GM12878 (cell line): ENCODE measurements at regions not wholly inside any gene's neighbourhood (a gene's known extent, or its start where the extent isn't known, plus 50 kb on each side); places are given as distances from the start of the nearest gene placed in this dataset.

Experiments
- ATAC-seq: fragments of 200-7000 bp; cut with Tn5 transposase; 3 replicates; pipeline ENCODE4 v1.9.1; 2020; ENCODE audit warnings: mild to moderate bottlenecking, moderate library complexity
- BruUV-seq: library from RNA; stranded (reverse); fragments of 400-500 nt; replicated peaks from 2 replicates; lab custom pipeline; 2021; lab: Mats Ljungman, UMichigan
- CTCF ChIA-PET: fragments of 300-600 bp; sonication (Branson Sonifier 250); formaldehyde crosslinking; extraction: SDS; loops from one replicate; lab custom pipeline; 2021; ENCODE audit warnings: inconsistent platforms; lab: Yijun Ruan, JAX
- POLR2A ChIA-PET: fragments of 350-600 bp; formaldehyde crosslinking; extraction: SDS; loops from one replicate; lab custom pipeline; 2021; ENCODE audit warnings: inconsistent platforms; lab: Charles Lee
- RAD21 ChIA-PET: fragments of 300-600 bp; sonication (Branson Sonifier 250); formaldehyde crosslinking; loops from one replicate; lab custom pipeline; 2023; ENCODE audit warnings: antibody characterized with exemption; ENCODE audit not compliant: unreplicated experiment; lab: Charles Lee
- SMC1A ChIA-PET: fragments of 300-600 bp; sonication (Branson Sonifier 250); formaldehyde crosslinking; loops from one replicate; lab custom pipeline; 2023; ENCODE audit not compliant: unreplicated experiment, uncharacterized antibody; lab: Charles Lee
- DNase-seq: peaks from one replicate; pipeline ENCODE4 v3.0.0-alpha.2; 2011; ENCODE audit warnings: low read depth, low spot score
- FAIRE-seq: peaks from 3 replicates; lab custom pipeline; 2011; peaks lifted over from hg19 to GRCh38; lab: Jason Lieb, UNC
- H2AFZ ChIP-seq: 2 replicates; pipeline ENCODE4 v1.6.0; 2011; ENCODE audit warnings: low read depth, low read length, control low read depth; ENCODE audit not compliant: control insufficient read depth
- H3K27ac ChIP-seq: 2 replicates; pipeline ENCODE4 v1.5.1; 2011; ENCODE audit warnings: control low read depth; ENCODE audit not compliant: control insufficient read depth, insufficient read depth
- H3K27me3 ChIP-seq, 2 experiments: replicated peaks in 1 of 2; 2 replicates each; pipeline versions ENCODE4 v1.6.0 to v1.6.1; 2011; ENCODE audit warnings: low read length in 1 of 2; ENCODE audit not compliant: control insufficient read depth in 2 of 2, insufficient read depth in 2 of 2
- H3K36me3 ChIP-seq, 2 experiments: 2 replicates each; pipeline ENCODE4 v1.5.1; 2011; ENCODE audit warnings: low read length in 1 of 2; ENCODE audit not compliant: control insufficient read depth in 2 of 2, insufficient read depth in 2 of 2
- H3K4me1 ChIP-seq: 2 replicates; pipeline ENCODE4 v1.6.1; 2011; ENCODE audit warnings: mild to moderate bottlenecking, low read length, moderate library complexity, mixed read lengths; ENCODE audit not compliant: control insufficient read depth, insufficient read depth
- H3K4me2 ChIP-seq: 2 replicates; pipeline ENCODE4 v1.6.0; 2011; ENCODE audit warnings: control low read depth; ENCODE audit not compliant: control insufficient read depth, insufficient read depth
- H3K4me3 ChIP-seq: fragments of 200-600 bp; sonication (generic); 2 replicates; pipeline ENCODE4 v1.5.1; 2016
- H3K79me2 ChIP-seq: 2 replicates; pipeline ENCODE4 v1.6.0; 2011; ENCODE audit warnings: low read length; ENCODE audit not compliant: control insufficient read depth, insufficient read depth
- H3K9ac ChIP-seq: 2 replicates; pipeline ENCODE4 v1.8.0; 2011; ENCODE audit warnings: low read length, control low read depth, mixed read lengths; ENCODE audit not compliant: control insufficient read depth, insufficient read depth
- H3K9me3 ChIP-seq: replicated peaks from 3 replicates; pipeline ENCODE4 v1.5.1; 2011; ENCODE audit warnings: mild to moderate bottlenecking, low read length; ENCODE audit not compliant: control insufficient read depth, insufficient read depth
- H4K20me1 ChIP-seq: 2 replicates; pipeline ENCODE4 v1.6.0; 2011; ENCODE audit not compliant: control insufficient read depth, insufficient read depth
- BRCA1 ChIP-seq: IDR thresholded peaks from 2 replicates; pipeline ENCODE4 v1.6.1; 2011; ENCODE audit warnings: low read depth, low read length, improper control_type of control experiment
- CBX5 ChIP-seq: sonication (generic); IDR thresholded peaks from 2 replicates; pipeline ENCODE4 v1.6.1; 2016; ENCODE audit warnings: low read depth, moderate library complexity, mild to moderate bottlenecking, inconsistent platforms
- DPF2 ChIP-seq: fragments of 450-650 bp; IDR thresholded peaks from 2 replicates; pipeline ENCODE4 v1.6.1; 2017; ENCODE audit warnings: mild to moderate bottlenecking
- FOS ChIP-seq: IDR thresholded peaks from 3 replicates; pipeline ENCODE4 v1.6.1; 2011; ENCODE audit warnings: borderline replicate concordance; ENCODE audit not compliant: insufficient read length; ENCODE audit errors: extremely low read depth
- MTA3 ChIP-seq: IDR thresholded peaks from 2 replicates; pipeline ENCODE4 v1.6.1; 2012; ENCODE audit warnings: low read length, inconsistent platforms, borderline replicate concordance
- MXI1 ChIP-seq: fragments of 150-350 bp; IDR thresholded peaks from 2 replicates; pipeline ENCODE4 v1.6.1; 2011; ENCODE audit warnings: low read depth, mild to moderate bottlenecking, inconsistent platforms, low read length, improper control_type of control experiment
- MYC ChIP-seq: IDR thresholded peaks from 2 replicates; pipeline ENCODE4 v1.6.1; 2011; ENCODE audit warnings: mild to moderate bottlenecking, low read length, moderate library complexity, inconsistent platforms; ENCODE audit not compliant: insufficient read depth, insufficient replicate concordance, insufficient read length, severe bottlenecking
- PML ChIP-seq: IDR thresholded peaks from 2 replicates; pipeline ENCODE4 v1.6.1; 2012; ENCODE audit warnings: low read length, inconsistent platforms
- RAD51 ChIP-seq: fragments of 450-650 bp; IDR thresholded peaks from 2 replicates; pipeline ENCODE4 v1.6.1; 2016; ENCODE audit warnings: moderate library complexity, mild to moderate bottlenecking, inconsistent platforms
- RELA ChIP-seq: fragments of 450-650 bp; IDR thresholded peaks from 2 replicates; pipeline ENCODE4 v1.8.0; 2014; ENCODE audit warnings: borderline replicate concordance; ENCODE audit not compliant: partially characterized antibody
- SPI1 ChIP-seq: IDR thresholded peaks from 2 replicates; pipeline ENCODE4 v1.6.1; 2011; ENCODE audit warnings: low read depth, mild to moderate bottlenecking, low read length, moderate library complexity, borderline replicate concordance; ENCODE audit not compliant: insufficient read depth
- STAT1 ChIP-seq: fragments of 450-650 bp; conservative IDR thresholded peaks from 2 replicates; pipeline ENCODE4 v1.6.1; 2014; ENCODE audit warnings: antibody characterized with exemption, mild to moderate bottlenecking
- TAF1 ChIP-seq: IDR thresholded peaks from 2 replicates; pipeline ENCODE4 v1.6.1; 2011; ENCODE audit warnings: mild to moderate bottlenecking, low read depth, low read length, borderline replicate concordance
- TCF12 ChIP-seq: IDR thresholded peaks from 2 replicates; pipeline ENCODE4 v1.6.1; 2011; ENCODE audit warnings: low read depth, mild to moderate bottlenecking, low read length
- TCF3 ChIP-seq: IDR thresholded peaks from 2 replicates; pipeline ENCODE4 v1.6.1; 2012; ENCODE audit warnings: low read depth, mild to moderate bottlenecking, low read length, borderline replicate concordance; ENCODE audit not compliant: insufficient read depth
- ZNF622 ChIP-seq: fragments of 450-650 bp; IDR thresholded peaks from 2 replicates; pipeline ENCODE4 v1.6.1; 2017; ENCODE audit warnings: mild to moderate bottlenecking, inconsistent platforms
- WGBS: methylation state at CpG from one replicate; pipeline ENCODE4 v1.1.6; 2016; ENCODE audit warnings: low lambda C conversion rate; ENCODE audit not compliant: insufficient replicate concordance, insufficient coverage; ENCODE audit errors: missing lambda C conversion rate; 5-methylcytosine and 5-hydroxymethylcytosine counted together
- in situ Hi-C: fragments of 300-500 bp; cut with MboI; formaldehyde crosslinking; loops from 9 replicates; pipeline ENCODE4 v1.14.3; 2018; ENCODE audit warnings: mixed read lengths
- intact Hi-C: fragments of 100-400 bp; cut with micrococcal nuclease; formaldehyde crosslinking; loops from one replicate; pipeline ENCODE4 v1.14.2; 2022; ENCODE audit not compliant: unreplicated experiment
- TF ChIP-seq, protein P1 (sequence below): fragments of 450-650 bp; formaldehyde crosslinking; IDR thresholded peaks from 2 replicates; pipeline ENCODE4 v1.5.0; 2022; ENCODE audit warnings: mild to moderate bottlenecking, missing genetic modification characterization
- TF ChIP-seq, protein P2 (sequence below): fragments of 450-650 bp; IDR thresholded peaks from 2 replicates; pipeline ENCODE4 v1.6.1; 2016; ENCODE audit warnings: mild to moderate bottlenecking
- TF ChIP-seq, protein P3 (sequence below): fragments of 450-650 bp; conservative IDR thresholded peaks from 2 replicates; pipeline ENCODE4 v1.6.1; 2017; ENCODE audit warnings: mild to moderate bottlenecking, moderate library complexity

- WGBS, result 27% methylated on average over 6 of the region's 9 CpGs
- BruUV-seq, result no TSS peak
- Histone ChIP-seq H3K9me3 (no peaks in the 10 kb centered on the region), H3K27ac (no peak overlapping the region), H4K20me1 (no peaks in the 10 kb centered on the region), H3K36me3 (no peaks in the 10 kb centered on the region), H2AFZ (no peak overlapping the region), H3K4me2 (no peak overlapping the region), H3K4me1 (peaks cover 2% of the 10 kb centered on the region; the same call in 1 of the 2 replicates), H3K9ac (no peak overlapping the region), H3K4me3 (no peak overlapping the region), H3K79me2 (no peaks in the 10 kb centered on the region), H3K27me3 (no peaks in the 10 kb centered on the region)
- ChIA-PET CTCF (no interaction called here), POLR2A (no interaction called here), SMC1A (no interaction called here), RAD21 (interaction anchor here (0.7 kb wide), 1 partner anchor 20 kb away, joined by 3 read pairs; no protein-coding TSS in a partner anchor)
- ATAC-seq (no peak), DNase-seq (no peak), FAIRE-seq (no peak)
- intact Hi-C loops (no loop called here), in situ Hi-C loops (no loop called here)
- TF ChIP-seq BRCA1 (no peak), RAD51 (no peak), SPI1 (no peak), TAF1 (no peak), MXI1 (no peak), CBX5 (no peak), TCF3 (no peak), RELA (no peak), DPF2 (no peak), TCF12 (no peak), FOS (no peak), STAT1 (no peak), PML (no peak), MYC (no peak), MTA3 (no peak), ZNF622 (no peak)
- TF ChIP-seq, protein P1, sequence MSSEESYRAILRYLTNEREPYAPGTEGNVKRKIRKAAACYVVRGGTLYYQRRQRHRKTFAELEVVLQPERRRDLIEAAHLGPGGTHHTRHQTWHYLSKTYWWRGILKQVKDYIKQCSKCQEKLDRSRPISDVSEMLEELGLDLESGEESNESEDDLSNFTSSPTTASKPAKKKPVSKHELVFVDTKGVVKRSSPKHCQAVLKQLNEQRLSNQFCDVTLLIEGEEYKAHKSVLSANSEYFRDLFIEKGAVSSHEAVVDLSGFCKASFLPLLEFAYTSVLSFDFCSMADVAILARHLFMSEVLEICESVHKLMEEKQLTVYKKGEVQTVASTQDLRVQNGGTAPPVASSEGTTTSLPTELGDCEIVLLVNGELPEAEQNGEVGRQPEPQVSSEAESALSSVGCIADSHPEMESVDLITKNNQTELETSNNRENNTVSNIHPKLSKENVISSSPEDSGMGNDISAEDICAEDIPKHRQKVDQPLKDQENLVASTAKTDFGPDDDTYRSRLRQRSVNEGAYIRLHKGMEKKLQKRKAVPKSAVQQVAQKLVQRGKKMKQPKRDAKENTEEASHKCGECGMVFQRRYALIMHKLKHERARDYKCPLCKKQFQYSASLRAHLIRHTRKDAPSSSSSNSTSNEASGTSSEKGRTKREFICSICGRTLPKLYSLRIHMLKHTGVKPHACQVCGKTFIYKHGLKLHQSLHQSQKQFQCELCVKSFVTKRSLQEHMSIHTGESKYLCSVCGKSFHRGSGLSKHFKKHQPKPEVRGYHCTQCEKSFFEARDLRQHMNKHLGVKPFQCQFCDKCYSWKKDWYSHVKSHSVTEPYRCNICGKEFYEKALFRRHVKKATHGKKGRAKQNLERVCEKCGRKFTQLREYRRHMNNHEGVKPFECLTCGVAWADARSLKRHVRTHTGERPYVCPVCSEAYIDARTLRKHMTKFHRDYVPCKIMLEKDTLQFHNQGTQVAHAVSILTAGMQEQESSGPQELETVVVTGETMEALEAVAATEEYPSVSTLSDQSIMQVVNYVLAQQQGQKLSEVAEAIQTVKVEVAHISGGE (CRISPR knock-in tag), result no peak
- TF ChIP-seq, protein P2, sequence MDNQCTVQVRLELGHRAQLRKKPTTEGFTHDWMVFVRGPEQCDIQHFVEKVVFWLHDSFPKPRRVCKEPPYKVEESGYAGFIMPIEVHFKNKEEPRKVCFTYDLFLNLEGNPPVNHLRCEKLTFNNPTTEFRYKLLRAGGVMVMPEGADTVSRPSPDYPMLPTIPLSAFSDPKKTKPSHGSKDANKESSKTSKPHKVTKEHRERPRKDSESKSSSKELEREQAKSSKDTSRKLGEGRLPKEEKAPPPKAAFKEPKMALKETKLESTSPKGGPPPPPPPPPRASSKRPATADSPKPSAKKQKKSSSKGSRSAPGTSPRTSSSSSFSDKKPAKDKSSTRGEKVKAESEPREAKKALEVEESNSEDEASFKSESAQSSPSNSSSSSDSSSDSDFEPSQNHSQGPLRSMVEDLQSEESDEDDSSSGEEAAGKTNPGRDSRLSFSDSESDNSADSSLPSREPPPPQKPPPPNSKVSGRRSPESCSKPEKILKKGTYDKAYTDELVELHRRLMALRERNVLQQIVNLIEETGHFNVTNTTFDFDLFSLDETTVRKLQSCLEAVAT, result no peak
- TF ChIP-seq, protein P3, sequence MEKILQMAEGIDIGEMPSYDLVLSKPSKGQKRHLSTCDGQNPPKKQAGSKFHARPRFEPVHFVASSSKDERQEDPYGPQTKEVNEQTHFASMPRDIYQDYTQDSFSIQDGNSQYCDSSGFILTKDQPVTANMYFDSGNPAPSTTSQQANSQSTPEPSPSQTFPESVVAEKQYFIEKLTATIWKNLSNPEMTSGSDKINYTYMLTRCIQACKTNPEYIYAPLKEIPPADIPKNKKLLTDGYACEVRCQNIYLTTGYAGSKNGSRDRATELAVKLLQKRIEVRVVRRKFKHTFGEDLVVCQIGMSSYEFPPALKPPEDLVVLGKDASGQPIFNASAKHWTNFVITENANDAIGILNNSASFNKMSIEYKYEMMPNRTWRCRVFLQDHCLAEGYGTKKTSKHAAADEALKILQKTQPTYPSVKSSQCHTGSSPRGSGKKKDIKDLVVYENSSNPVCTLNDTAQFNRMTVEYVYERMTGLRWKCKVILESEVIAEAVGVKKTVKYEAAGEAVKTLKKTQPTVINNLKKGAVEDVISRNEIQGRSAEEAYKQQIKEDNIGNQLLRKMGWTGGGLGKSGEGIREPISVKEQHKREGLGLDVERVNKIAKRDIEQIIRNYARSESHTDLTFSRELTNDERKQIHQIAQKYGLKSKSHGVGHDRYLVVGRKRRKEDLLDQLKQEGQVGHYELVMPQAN, result no peak
Measured at GRCh38 chr15:77791941-77792340, 159.2 kb upstream of the LINGO1 start.
